MM.1S (cell line): ENCODE measurements at regions not wholly inside any gene's neighbourhood (a gene's known extent, or its start where the extent isn't known, plus 50 kb on each side); places are given as distances from the start of the nearest gene placed in this dataset.

ENCODE experiments used
- DNase-seq: peaks from one replicate; pipeline ENCODE4 v3.0.0-alpha.2; 2015
- H2AFZ ChIP-seq: fragments of 300-600 bp; sonication (generic); 2 replicates; pipeline ENCODE4 v1.6.0; 2016; ENCODE audit warnings: antibody characterized with exemption, low read length
- H3F3A ChIP-seq: fragments of 300-600 bp; sonication (generic); 2 replicates; pipeline ENCODE4 v1.6.1; 2016; ENCODE audit warnings: mild to moderate bottlenecking, antibody characterized with exemption, low read length, moderate library complexity, mixed read lengths; ENCODE audit not compliant: insufficient read depth
- H3K27ac ChIP-seq: fragments of 300-600 bp; sonication (generic); 2 replicates; pipeline ENCODE4 v1.5.1; 2016; ENCODE audit warnings: mild to moderate bottlenecking, low read length
- H3K27me3 ChIP-seq: fragments of 300-600 bp; sonication (generic); replicated peaks from 2 replicates; pipeline ENCODE4 v1.6.0; 2016; ENCODE audit warnings: low read length; ENCODE audit not compliant: insufficient read depth
- H3K36me3 ChIP-seq: fragments of 300-600 bp; sonication (generic); replicated peaks from 2 replicates; pipeline ENCODE4 v1.6.1; 2016; ENCODE audit warnings: mild to moderate bottlenecking, low read length, mixed read lengths; ENCODE audit not compliant: insufficient read depth
- H3K4me1 ChIP-seq: fragments of 300-600 bp; sonication (generic); 2 replicates; pipeline ENCODE4 v1.6.1; 2016; ENCODE audit warnings: low read length, mixed read lengths
- H3K4me2 ChIP-seq: fragments of 300-600 bp; sonication (generic); 2 replicates; pipeline ENCODE4 v1.6.0; 2016; ENCODE audit warnings: low read depth, low read length
- H3K4me3 ChIP-seq: fragments of 300-600 bp; sonication (generic); 2 replicates; pipeline ENCODE4 v1.5.1; 2016; ENCODE audit warnings: low read length, mixed read lengths
- H3K79me2 ChIP-seq: fragments of 300-600 bp; sonication (generic); 2 replicates; pipeline ENCODE4 v1.6.1; 2016; ENCODE audit warnings: mixed run types, low read length, mixed read lengths
- H3K9ac ChIP-seq: fragments of 300-600 bp; sonication (generic); 2 replicates; pipeline ENCODE4 v1.6.1; 2016; ENCODE audit warnings: low read length, mixed read lengths
- H3K9me2 ChIP-seq: fragments of 300-600 bp; sonication (generic); replicated peaks from 2 replicates; pipeline ENCODE4 v1.6.1; 2016; ENCODE audit warnings: mild to moderate bottlenecking, low read length, mixed read lengths; ENCODE audit not compliant: insufficient read depth
- H3K9me3 ChIP-seq: fragments of 300-600 bp; sonication (generic); replicated peaks from 2 replicates; pipeline ENCODE4 v1.6.1; 2016; ENCODE audit warnings: mild to moderate bottlenecking, low read length, mixed read lengths; ENCODE audit not compliant: insufficient read depth
- H4K20me1 ChIP-seq: fragments of 300-600 bp; sonication (generic); 2 replicates; pipeline ENCODE4 v1.6.1; 2016; ENCODE audit warnings: mild to moderate bottlenecking, low read length, moderate library complexity, mixed read lengths; ENCODE audit not compliant: insufficient read depth
- EZH2 ChIP-seq: fragments of 300-600 bp; sonication (generic); optimal IDR thresholded peaks from 2 replicates; pipeline ENCODE3; 2017; ENCODE audit warnings: low read depth, mild to moderate bottlenecking, antibody characterized with exemption, low read length, mixed read lengths
- EZH2phosphoT487 ChIP-seq: fragments of 300-600 bp; sonication (generic); IDR thresholded peaks from 2 replicates; pipeline ENCODE4 v1.6.1; 2018; ENCODE audit warnings: antibody characterized with exemption, low read length
- TF ChIP-seq, protein P1 (sequence below): fragments of 300-600 bp; sonication (generic); IDR thresholded peaks from 2 replicates; pipeline ENCODE4 v1.5.1; 2016; ENCODE audit warnings: antibody characterized with exemption, low read length, mixed read lengths

DNA sequence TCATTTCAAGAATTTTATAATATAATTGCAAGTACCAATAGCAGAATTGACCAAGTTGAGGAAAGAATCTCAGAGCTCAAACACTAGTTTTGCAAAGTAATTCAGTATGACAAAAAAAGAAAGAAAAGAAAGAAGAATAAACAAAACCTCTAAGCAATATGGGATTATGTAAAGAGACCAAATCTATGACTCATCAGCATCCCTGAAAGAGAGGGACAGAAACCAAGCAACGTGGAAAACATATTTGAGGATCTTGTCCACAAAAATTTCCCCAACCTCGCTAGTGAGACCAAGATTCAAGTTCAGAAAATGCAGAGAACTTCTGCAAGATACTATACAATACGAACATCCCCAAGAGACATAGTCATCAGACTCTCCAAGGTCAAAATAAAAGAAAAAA lies 203.7 kb upstream of the DDI1 start:
- H2AFZ ChIP-seq, result no peak overlapping the region
- no peak for DNase-seq
- H4K20me1 ChIP-seq, result no peaks in the 10 kb centered on the region
- no peak overlapping the region for H3K27ac ChIP-seq
- H3F3A ChIP-seq, result no peaks in the 10 kb centered on the region
- no peaks in the 10 kb centered on the region for H3K4me1 ChIP-seq
- no peaks in the 10 kb centered on the region for H3K36me3 ChIP-seq
- H3K9me2 ChIP-seq, result no peaks in the 10 kb centered on the region
- H3K79me2 ChIP-seq, result no peaks in the 10 kb centered on the region
- H3K27me3 ChIP-seq, result no peaks in the 10 kb centered on the region
- no peak overlapping the region for H3K9ac ChIP-seq
- no peak overlapping the region for H3K4me3 ChIP-seq
- TF ChIP-seq, protein P1, sequence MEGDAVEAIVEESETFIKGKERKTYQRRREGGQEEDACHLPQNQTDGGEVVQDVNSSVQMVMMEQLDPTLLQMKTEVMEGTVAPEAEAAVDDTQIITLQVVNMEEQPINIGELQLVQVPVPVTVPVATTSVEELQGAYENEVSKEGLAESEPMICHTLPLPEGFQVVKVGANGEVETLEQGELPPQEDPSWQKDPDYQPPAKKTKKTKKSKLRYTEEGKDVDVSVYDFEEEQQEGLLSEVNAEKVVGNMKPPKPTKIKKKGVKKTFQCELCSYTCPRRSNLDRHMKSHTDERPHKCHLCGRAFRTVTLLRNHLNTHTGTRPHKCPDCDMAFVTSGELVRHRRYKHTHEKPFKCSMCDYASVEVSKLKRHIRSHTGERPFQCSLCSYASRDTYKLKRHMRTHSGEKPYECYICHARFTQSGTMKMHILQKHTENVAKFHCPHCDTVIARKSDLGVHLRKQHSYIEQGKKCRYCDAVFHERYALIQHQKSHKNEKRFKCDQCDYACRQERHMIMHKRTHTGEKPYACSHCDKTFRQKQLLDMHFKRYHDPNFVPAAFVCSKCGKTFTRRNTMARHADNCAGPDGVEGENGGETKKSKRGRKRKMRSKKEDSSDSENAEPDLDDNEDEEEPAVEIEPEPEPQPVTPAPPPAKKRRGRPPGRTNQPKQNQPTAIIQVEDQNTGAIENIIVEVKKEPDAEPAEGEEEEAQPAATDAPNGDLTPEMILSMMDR, result no peak
- TF ChIP-seq EZH2phosphoT487, result no peak
- TF ChIP-seq EZH2, result no peak
- H3K9me3 ChIP-seq, result no peaks in the 10 kb centered on the region
- H3K4me2 ChIP-seq, result no peak overlapping the region

DNA sequence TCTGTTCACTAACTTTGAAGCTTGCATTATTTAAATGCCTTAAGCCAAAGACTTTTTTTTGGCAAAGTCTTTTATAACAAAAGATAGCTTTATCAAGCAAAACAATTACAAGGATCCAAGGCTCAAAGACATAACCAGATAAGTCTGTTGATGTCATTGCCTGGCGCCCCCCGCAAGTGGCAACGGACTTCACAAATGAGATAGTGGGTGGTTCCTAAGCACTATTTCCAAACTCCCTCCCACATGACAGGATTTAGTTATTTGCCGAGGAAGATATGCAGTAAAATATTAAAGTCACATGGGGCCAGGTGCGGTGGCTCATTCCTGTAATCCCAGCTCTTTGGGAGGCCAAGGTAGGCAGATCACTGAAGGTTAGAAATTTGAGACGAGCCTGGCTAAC lies 194.2 kb upstream of the DDI1 start:
- Histone ChIP-seq H3K9me3 (no peaks in the 10 kb centered on the region), H3K27me3 (no peaks in the 10 kb centered on the region), H3K4me1 (peaks cover 23% of the 10 kb centered on the region), H3K27ac (no peak overlapping the region), H3K79me2 (no peaks in the 10 kb centered on the region), H3F3A (peaks cover 11% of the 10 kb centered on the region), H3K4me2 (no peak overlapping the region), H3K9me2 (no peaks in the 10 kb centered on the region), H3K36me3 (no peaks in the 10 kb centered on the region), H3K4me3 (no peak overlapping the region), H4K20me1 (no peaks in the 10 kb centered on the region), H3K9ac (no peak overlapping the region), H2AFZ (no peak overlapping the region)
- no peak for DNase-seq
- TF ChIP-seq, protein P1, result no peak

DNA sequence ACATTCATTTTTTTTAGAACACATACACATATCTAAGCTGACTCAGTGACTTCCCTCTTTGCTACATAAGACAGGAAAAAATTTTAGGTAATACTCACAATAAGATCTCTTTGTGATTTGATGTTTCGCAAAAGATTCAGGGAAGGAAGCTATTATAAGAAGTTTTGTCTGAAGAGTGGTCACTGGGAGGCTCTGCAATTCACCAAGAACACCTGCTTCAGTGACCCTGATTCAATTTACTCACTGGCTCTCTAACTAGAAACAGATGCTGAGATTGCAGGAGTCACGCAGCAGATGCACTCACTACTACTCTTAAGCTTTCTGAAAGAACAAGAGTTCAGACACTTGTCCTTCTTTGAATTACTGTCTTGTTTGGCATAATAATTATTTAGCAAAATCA lies 193.6 kb upstream of the DDI1 start:
- Histone ChIP-seq H3K9ac (no peak overlapping the region), H3K27me3 (no peaks in the 10 kb centered on the region), H3K79me2 (no peaks in the 10 kb centered on the region), H3K27ac (no peak overlapping the region), H2AFZ (no peak overlapping the region), H3K36me3 (no peaks in the 10 kb centered on the region), H3K4me3 (no peak overlapping the region), H3K9me3 (no peaks in the 10 kb centered on the region), H3F3A (peaks cover 11% of the 10 kb centered on the region), H3K4me2 (no peak overlapping the region), H4K20me1 (no peaks in the 10 kb centered on the region), H3K9me2 (no peaks in the 10 kb centered on the region), H3K4me1 (peaks cover 23% of the 10 kb centered on the region)
- TF ChIP-seq EZH2 (no peak), EZH2phosphoT487 (no peak)
- TF ChIP-seq, protein P1, result no peak
- DNase-seq, result no peak
